KG1 (cell line): ENCODE measurements at regions not wholly inside any gene's neighbourhood (a gene's known extent, or its start where the extent isn't known, plus 50 kb on each side); places are given as distances from the start of the nearest gene placed in this dataset.
"Not testable (repeated sequence)": the region's sequence is repeated elsewhere in the genome, so short reads cannot be mapped to it uniquely, and the experiment has no call there.

Experiments used
- DNase-seq: peaks from one replicate; lab custom pipeline; 2025; lab: John Stamatoyannopoulos, UW

- DNase-seq: no peak
Observed at GRCh38 chr6:149127212-149127611, 190.3 kb upstream of the TAB2 start.

- peak; percentile 39 for DNase-seq
Observed at GRCh38 chr6:149128489-149129145, 188.9 kb upstream of the TAB2 start.

GRCh38 chr6:149129371-149130077 lies 188.0 kb upstream of the TAB2 start:
- DNase-seq: peak; percentile 28

- no peak for DNase-seq
Observed at GRCh38 chr6:149130090-149130489, 187.4 kb upstream of the TAB2 start.

GRCh38 chr6:149130508-149130907 lies 187.0 kb upstream of the TAB2 start:
- DNase-seq: no peak

GRCh38 chr6:149131891-149132290 lies 185.6 kb upstream of the TAB2 start:
- DNase-seq: no peak

GRCh38 chr6:149132336-149132735 lies 185.2 kb upstream of the TAB2 start:
- no peak for DNase-seq

DNA sequence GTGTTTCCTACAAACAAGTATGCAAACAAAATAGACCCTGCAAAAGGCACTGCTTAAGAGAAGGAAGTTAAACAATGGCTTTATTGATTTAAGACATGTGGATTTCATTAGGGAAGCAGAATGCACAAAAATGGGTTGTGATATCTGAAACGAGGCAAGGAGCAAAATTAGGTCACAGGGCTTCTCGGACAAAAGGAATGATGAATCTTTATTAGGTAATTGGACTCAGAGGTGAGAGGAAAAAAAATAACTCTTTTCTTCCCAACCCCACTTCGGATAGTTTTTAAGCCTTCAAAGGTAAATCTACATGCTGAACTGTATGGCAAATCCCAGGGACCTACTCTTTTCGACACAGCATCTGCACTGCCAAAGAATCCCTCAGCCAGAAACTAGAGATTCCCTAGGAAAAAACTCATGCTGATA lies 183.0 kb upstream of the TAB2 start:
- no peak for DNase-seq

DNA sequence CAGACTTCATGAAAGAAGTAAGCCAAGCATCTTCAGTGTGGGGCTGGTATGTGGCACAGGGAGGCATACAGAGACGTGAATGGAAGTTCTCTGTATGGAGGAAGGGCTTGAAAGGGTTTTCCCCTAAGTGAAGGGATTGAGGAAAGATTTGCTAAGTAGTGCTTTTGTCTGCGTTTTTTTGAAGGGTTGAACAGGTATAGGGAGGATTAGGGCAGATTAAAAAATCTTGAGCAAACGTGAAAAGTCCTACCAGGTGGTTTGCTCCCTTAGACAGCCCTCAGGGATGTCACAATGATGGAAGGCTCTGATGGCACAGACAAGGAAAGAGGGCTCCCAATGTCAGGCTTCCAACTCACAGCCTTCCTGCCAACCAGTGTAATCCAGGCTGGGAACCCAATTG lies 181.7 kb upstream of the TAB2 start:
- no peak for DNase-seq

GRCh38 chr6:149136273-149136912 lies 181.1 kb upstream of the TAB2 start:
- no peak for DNase-seq

GRCh38 chr6:149136913-149137286 lies 180.6 kb upstream of the TAB2 start:
- DNase-seq: no peak

DNA sequence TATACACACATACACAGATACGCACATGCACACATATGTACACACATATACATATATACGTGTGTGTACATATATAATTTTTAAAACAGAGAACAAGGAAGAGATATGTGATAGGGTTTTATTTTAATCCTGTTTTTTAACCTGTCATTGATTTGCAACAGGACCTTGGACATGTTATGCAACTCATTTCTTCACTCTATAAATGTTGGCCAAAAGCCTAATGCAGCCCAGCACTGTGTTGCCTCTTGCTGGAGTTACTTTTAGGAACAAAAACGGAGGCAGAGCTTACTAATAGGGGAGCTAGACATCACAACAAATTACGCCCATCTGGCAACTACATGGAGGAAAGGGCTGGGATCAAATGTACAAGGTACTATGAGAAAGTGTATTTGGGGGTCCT lies 179.9 kb upstream of the TAB2 start:
- no peak for DNase-seq

- DNase-seq: no peak
Observed at GRCh38 chr6:149138089-149138488, 179.4 kb upstream of the TAB2 start.

DNA sequence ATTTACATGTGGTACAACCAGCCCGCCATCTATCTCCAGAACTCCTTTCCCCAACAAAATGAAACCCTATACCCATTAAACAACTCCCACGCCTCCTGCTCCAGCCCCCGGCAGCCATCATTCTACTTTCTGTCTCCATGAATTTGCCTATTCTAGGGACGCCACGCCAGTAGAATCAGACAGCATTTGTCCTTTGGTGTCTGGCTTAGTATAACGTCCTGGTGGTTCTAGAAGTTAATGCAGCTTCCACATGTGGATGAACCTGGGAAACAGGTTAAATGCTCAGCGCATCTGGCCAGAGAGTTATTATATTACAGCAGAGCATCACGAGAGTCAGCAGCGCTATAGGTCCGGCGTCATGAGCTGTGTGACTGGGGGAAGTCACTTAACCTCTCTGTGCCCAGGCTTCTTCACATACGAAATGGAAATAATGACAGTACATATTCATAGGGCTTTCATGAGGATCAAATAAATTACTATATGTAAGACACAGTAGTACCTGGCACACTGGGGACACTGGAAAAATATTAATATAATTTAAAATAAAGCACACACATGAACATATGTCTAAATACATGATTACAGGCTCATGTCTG lies 178.7 kb upstream of the TAB2 start:
- no peak for DNase-seq

- peak; percentile 24 for DNase-seq
Observed at GRCh38 chr6:149139782-149140136, 177.8 kb upstream of the TAB2 start.

DNA sequence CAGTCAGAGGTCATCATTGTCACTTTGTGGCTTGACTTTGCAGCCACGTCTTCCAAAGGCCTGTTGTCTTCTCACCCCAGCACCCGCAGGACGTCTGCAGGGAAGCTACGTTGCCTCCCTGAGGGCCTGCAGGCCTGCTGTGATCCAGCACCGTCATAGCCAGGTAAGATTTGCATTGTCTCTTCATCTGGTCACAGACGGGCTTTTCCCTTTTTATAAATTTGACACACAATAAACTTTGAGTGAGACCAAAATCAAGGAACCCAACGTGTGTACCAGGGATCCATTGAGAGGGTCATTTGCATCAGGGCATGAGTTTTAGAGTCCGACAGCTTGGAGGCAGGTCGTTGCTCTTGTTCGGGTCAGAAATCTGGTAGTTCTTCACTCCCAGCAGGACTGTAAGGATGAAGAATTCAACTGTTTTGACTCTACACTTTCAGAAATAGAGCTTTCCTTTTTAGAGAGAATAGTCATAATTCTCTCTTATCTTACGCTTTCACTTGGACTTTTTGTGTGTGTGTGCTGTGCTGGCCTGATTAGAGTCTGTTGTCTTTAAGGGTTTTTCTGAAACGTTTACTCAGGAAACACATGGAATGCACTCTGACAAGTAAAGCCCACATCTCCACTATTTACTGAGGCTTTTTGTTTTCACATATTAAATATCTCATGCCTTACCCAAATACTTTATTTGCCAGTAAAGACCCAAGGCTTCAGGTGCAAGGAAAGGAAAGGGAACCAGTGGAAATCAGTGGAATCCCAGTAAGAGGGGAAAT lies 177.2 kb upstream of the TAB2 start:
- no peak for DNase-seq

DNA sequence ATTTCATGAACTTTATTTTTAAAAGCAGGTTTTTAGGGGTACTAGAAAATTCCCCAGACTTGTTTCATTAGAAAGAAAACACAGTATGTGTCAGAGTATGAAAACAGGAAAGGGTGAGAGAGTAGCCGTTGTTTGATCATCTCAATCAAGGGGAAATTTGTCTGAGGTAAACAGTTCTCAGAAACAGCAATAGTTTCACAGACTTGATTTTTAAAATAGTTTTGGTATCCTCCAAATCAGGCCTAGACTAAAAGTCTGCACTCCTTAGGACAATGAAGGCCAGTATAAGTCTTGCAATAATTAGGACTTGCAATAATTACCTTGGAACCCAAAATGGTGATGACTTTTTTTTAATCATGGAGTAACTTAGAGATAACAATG lies 176.6 kb upstream of the TAB2 start:
- DNase-seq: no peak

GRCh38 chr6:149142924-149143429 lies 174.5 kb upstream of the TAB2 start:
- DNase-seq: no peak

GRCh38 chr6:149145800-149146199 lies 171.7 kb upstream of the TAB2 start:
- DNase-seq: not testable (repeated sequence)

DNA sequence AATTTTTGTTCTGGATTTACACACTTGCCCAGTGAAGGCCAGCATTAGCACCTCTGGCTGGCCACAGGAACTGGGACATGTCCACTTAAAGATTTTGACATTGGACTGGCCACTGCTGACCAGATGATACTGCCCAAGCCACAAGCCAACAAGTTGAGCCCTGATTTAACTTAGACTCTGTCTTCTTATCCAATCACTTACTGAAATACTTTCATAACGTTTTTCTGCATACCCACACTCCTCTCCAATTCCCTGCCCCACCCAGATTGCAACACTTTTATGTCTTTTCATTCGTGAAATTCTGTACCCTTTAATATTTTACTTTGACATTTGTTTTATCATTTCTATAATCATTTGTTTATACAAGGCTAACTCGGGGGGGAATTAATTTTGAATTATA lies 170.3 kb upstream of the TAB2 start:
- DNase-seq: no peak

- DNase-seq: peak; percentile 28
Observed at GRCh38 chr6:149147938-149148718, 169.4 kb upstream of the TAB2 start.
